Memory B cell (primary cell): ENCODE measurements at regions not wholly inside any gene's neighbourhood (a gene's known extent, or its start where the extent isn't known, plus 50 kb on each side); places are given as distances from the start of the nearest gene placed in this dataset.
"Not testable (repeated sequence)": the region's sequence is repeated elsewhere in the genome, so short reads cannot be mapped to it uniquely, and the experiment has no call there.

Experiments used
- ATAC-seq: fragments of 150-1000 bp; cut with Tn5 transposase; 2 replicates; pipeline ENCODE4 v1.10.0; 2021; ENCODE audit warnings: low read depth, mild to moderate bottlenecking, moderate library complexity
- DNase-seq, 2 donors: peaks; one replicate each; pipeline ENCODE4 v3.0.0; 2022; ENCODE audit warnings: low spot score in 2 of 2
- H3K27ac Mint-ChIP-seq: one replicate; pipeline ENCODE4 v1.8.0; 2022; ENCODE audit warnings: mild to moderate bottlenecking, moderate library complexity, mixed read lengths
- H3K27me3 Mint-ChIP-seq: one replicate; pipeline ENCODE4 v1.8.0; 2022; ENCODE audit warnings: mixed read lengths
- H3K36me3 Mint-ChIP-seq: one replicate; pipeline ENCODE4 v1.8.0; 2022; ENCODE audit warnings: mild to moderate bottlenecking, mixed read lengths
- H3K4me1 Mint-ChIP-seq: one replicate; pipeline ENCODE4 v1.8.0; 2022; ENCODE audit warnings: mixed read lengths
- H3K4me3 Mint-ChIP-seq: one replicate; pipeline ENCODE4 v1.8.0; 2022; ENCODE audit warnings: mild to moderate bottlenecking, moderate library complexity, mixed read lengths
- H3K9me3 Mint-ChIP-seq: one replicate; pipeline ENCODE4 v1.8.0; 2022; ENCODE audit warnings: mixed read lengths

DNA sequence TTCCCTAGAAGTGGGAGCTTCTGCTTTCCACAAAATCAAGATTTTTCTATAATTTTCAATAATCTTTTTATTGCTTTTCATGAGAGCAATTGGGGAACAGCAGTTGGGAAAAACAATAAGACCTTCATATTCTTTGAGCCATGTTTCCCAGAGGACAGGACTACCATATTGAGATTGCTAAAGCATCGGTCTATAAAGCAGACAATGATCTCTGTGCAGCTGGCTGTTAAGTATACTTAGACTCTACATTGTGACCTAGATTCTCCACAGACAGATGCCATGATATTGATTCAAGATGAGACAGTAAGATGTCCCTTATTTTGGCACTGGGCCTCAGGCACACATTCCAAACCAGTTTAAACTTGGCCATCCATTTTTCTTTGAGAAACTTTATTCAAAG is 1178.7 kb downstream of the SUCLG1 start:
- H3K27ac Mint-ChIP-seq, result no peak overlapping the region
- no peaks in the 10 kb centered on the region for H3K27me3 Mint-ChIP-seq
- no peaks in the 10 kb centered on the region for H3K36me3 Mint-ChIP-seq
- no peaks in the 10 kb centered on the region for H3K4me1 Mint-ChIP-seq
- ATAC-seq (no peak), DNase-seq (no peak)
- H3K4me3 Mint-ChIP-seq, result no peak overlapping the region
- H3K9me3 Mint-ChIP-seq, result peaks cover 4% of the 10 kb centered on the region

DNA sequence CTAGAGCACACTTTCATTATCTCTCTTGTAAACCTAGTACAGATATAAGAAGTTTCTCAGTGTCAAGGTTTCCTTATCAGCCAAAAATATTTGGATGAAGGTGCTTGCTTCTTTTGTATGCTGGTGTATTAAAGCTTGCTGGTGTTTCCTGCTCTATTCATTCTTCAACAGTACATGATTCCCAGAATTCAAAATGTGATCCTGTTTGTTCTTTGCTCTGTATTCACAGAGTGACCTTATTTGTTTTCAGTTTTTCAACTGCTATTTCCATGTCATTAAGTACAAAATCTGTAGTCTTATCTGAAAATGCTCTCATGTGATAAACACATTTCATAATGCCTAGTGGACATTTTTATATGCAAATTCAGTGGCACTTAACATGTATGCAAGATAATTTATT is 1185.8 kb downstream of the SUCLG1 start:
- H3K9me3 Mint-ChIP-seq, result peaks cover 4% of the 10 kb centered on the region

DNA sequence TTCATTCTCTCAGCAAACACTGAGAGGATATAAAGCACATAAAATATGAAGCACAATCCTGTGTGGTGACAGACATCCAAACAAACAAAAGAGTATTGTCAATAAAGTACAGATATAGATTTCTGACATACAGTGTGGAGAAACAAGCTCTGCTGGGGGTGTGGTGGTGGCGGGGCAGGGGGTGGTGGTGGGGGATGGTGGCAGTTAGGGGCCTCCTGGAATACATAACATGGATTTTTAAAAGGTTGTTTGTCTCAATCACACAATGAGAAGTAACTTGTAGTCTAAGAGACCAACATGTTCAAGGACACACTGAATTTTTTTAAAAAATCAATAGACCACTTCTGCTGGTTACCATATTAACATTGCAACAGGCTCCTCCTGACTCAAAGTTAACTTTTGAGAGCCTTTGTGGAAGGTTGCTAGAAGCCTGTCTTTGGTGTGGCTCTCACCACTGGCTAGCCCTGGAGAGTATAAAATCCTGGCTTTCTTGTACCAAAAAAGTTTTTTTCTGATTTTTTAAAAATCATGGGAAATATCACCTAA is 1197.4 kb downstream of the SUCLG1 start:
- ATAC-seq, result no peak
- no peaks in the 10 kb centered on the region for H3K27me3 Mint-ChIP-seq
- no peaks in the 10 kb centered on the region for H3K4me1 Mint-ChIP-seq
- H3K4me3 Mint-ChIP-seq, result no peak overlapping the region
- H3K9me3 Mint-ChIP-seq, result peaks cover 2% of the 10 kb centered on the region
- no peaks in the 10 kb centered on the region for H3K36me3 Mint-ChIP-seq
- DNase-seq, result no peak
- no peak overlapping the region for H3K27ac Mint-ChIP-seq

More for the DNA sequence above, 1185.8 kb downstream of the SUCLG1 start:
- DNase-seq (no peak), ATAC-seq (no peak)
- no peak overlapping the region for H3K4me3 Mint-ChIP-seq
- H3K27me3 Mint-ChIP-seq, result no peaks in the 10 kb centered on the region
- no peaks in the 10 kb centered on the region for H3K36me3 Mint-ChIP-seq
- H3K4me1 Mint-ChIP-seq, result no peaks in the 10 kb centered on the region
- H3K27ac Mint-ChIP-seq, result no peak overlapping the region

DNA sequence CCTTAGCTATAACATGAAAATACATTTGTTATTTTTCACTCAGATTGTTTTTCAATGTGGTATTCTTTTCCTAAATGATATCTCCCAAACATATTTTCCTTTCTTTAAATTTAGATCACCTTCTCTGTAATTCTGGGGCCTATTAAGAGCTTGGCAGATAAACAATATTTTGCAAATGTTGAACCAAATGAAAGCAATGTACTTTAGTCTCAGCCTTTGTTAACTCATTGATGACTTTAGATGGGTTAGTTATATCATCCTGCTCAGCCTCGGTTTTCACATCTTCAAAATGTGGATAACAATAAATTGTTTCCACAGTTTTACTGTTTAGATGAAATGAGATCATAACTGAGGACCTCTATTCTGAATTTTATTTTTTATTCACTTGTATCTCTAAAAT is 1205.2 kb downstream of the SUCLG1 start:
- H3K27me3 Mint-ChIP-seq, result no peaks in the 10 kb centered on the region
- no peaks in the 10 kb centered on the region for H3K9me3 Mint-ChIP-seq
- ATAC-seq, result no peak

DNA sequence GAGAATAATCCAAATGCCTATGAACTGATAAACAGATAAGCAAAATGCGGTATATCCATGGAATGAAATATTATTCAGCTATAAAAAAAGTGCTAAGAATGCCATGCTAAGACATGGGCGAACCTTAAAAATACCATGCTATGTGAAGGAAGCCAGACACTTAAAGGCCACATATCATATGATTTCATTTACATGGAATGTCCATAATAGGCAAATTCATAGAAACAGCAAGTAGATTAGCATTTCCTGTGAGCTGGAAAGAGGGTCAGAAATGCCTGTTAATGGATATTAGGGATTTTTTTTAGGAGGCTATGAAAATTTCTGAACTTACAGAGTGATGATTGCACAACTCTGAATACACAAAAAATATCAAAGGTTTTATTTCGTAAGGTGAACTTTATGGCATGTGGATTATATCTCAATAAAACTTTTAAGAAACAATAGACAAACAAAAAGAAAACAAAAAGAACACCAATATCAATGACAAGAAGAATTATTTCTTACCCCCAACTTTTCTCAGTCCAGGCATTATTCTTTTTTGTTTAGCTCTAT is 1207.7 kb downstream of the SUCLG1 start:
- no peak for ATAC-seq
- no peak for DNase-seq
- H3K27me3 Mint-ChIP-seq, result no peaks in the 10 kb centered on the region
- H3K36me3 Mint-ChIP-seq, result no peaks in the 10 kb centered on the region
- no peak overlapping the region for H3K4me3 Mint-ChIP-seq
- H3K9me3 Mint-ChIP-seq, result peaks cover 4% of the 10 kb centered on the region
- no peak overlapping the region for H3K27ac Mint-ChIP-seq
- H3K4me1 Mint-ChIP-seq, result no peaks in the 10 kb centered on the region

More for the DNA sequence above, 1205.2 kb downstream of the SUCLG1 start:
- DNase-seq, result no peak
- H3K27ac Mint-ChIP-seq, result no peak overlapping the region
- no peaks in the 10 kb centered on the region for H3K36me3 Mint-ChIP-seq
- no peaks in the 10 kb centered on the region for H3K4me1 Mint-ChIP-seq
- no peak overlapping the region for H3K4me3 Mint-ChIP-seq

DNA sequence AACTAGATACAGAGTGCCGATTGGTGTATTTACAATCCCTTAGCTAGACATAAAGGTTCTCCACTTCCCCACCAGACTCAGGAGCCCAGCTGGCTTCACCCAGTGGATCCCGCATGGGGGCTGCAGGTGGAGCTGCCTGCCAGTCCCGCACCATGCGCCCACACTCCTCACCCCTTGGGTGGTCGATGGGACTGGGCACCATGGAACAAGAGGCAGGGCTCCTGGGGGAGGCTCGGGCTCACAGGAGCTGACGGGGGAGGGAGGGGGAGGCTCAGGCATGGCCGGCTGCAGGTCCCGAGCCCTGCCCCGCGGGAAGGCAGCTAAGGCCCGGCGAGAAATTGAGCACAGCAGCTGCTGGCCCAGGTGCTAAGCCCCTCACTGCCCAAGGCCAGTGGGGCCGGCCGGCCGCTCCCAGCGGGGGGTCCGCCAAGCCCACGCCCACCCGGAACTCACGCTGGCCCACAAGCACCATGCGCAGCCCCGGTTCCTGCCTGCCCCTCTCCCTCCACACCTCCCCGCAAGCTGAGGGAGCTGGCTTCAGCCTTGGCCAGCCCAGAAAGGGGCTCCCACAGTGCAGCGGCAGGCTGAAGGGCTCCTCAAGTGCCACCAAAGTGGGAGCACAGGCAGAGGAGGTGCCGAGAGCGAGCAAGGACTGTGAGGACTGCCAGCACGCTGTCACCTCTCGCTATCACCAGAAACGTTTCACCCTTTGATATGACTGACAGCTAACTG is 1213.1 kb downstream of the SUCLG1 start:
- H3K27ac Mint-ChIP-seq, H3K27me3 Mint-ChIP-seq, H3K4me1 Mint-ChIP-seq, DNase-seq, ATAC-seq, H3K4me3 Mint-ChIP-seq, H3K36me3 Mint-ChIP-seq, H3K9me3 Mint-ChIP-seq: not testable (repeated sequence)

DNA sequence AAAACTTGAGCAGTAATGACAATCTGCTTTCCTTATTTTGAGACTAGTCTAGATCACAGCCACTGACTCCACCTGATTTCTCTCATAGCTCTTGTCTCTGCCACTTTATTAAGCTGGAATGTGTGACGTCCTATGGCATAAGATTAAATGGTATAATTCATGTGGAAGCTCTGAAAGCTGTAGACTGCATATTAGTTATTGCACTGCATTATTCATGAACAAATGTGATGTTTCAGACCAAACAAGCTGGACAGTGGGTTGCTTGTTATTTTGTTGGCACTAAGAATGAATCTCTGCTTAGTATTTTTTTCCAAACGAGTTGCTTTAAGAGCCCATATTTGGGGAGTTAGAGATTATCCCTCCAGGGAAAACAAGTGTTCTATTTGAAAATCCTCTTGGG is 1218.5 kb downstream of the SUCLG1 start:
- Mint-ChIP-seq H3K36me3 (no peaks in the 10 kb centered on the region), H3K27ac (no peak overlapping the region), H3K27me3 (no peaks in the 10 kb centered on the region), H3K9me3 (peaks cover 1% of the 10 kb centered on the region), H3K4me1 (no peaks in the 10 kb centered on the region), H3K4me3 (no peak overlapping the region)
- DNase-seq, result no peak
- no peak for ATAC-seq

DNA sequence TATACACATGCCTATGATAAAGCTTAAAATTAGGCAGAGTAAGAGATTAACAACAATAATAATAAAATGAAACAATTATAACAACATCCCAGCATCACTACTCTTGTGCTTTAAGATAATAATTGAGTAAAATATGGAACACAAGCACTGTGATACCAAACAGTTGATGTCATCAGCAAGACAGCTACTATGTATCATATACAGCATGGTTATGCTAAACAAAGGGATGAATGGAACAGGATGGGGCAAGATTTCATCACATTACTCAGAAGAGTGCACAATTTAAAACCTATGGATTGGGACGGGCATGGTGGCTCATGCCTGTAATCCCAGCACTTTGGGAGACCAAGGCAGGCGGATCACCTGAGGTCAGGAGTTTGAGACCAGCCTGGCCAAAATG is 1221.0 kb downstream of the SUCLG1 start:
- Mint-ChIP-seq H3K27me3 (no peaks in the 10 kb centered on the region), H3K36me3 (no peaks in the 10 kb centered on the region), H3K9me3 (peaks cover 3% of the 10 kb centered on the region), H3K27ac (no peak overlapping the region), H3K4me1 (no peaks in the 10 kb centered on the region), H3K4me3 (no peak overlapping the region)
- ATAC-seq (no peak), DNase-seq (no peak)

DNA sequence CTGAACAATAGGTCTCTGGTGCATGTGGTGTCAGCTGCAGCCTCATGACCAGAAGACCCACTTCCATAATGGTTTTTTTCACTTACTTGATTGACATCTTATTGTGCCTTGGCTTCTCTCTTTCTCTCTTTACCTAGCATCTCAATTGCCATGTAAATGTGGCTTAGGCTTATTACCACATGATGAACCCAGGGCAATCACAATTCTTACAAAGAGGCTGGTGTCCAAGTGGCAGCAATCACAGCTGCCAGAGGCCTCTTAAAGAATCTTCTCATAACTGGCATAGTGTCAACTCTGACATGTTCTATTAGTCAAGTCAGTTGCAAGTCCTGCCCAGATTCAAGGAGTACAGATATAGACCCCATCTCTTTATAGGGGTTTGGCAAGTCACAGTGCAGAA is 1224.8 kb downstream of the SUCLG1 start:
- Mint-ChIP-seq H3K4me3 (no peak overlapping the region), H3K27me3 (no peaks in the 10 kb centered on the region)

DNA sequence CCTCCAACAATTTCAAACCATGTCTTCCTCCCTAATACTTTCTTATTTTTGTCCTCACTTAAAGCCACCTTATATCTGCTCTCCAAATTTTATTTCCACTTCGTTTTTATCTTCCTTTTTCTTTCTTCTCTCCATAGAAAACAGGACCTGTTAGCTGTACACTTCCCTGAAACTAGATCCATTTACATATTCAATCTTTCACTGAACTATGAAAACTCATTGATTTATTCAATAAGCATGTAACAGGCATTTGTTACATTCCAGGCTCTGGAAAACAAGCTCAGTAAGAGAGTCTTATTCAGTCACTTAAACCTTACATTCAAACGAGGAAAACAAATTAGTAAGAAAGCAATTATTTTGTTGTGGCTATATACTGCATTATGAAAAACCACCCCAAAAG is 1225.3 kb downstream of the SUCLG1 start:
- ATAC-seq, result no peak
- no peak overlapping the region for H3K27ac Mint-ChIP-seq
- no peaks in the 10 kb centered on the region for H3K4me1 Mint-ChIP-seq
- H3K27me3 Mint-ChIP-seq, result no peaks in the 10 kb centered on the region
- no peak overlapping the region for H3K4me3 Mint-ChIP-seq
- H3K36me3 Mint-ChIP-seq, result no peaks in the 10 kb centered on the region
- H3K9me3 Mint-ChIP-seq, result peaks cover 3% of the 10 kb centered on the region
- no peak for DNase-seq

More for the DNA sequence above, 1224.8 kb downstream of the SUCLG1 start:
- no peak for ATAC-seq
- H3K4me1 Mint-ChIP-seq, result no peaks in the 10 kb centered on the region
- DNase-seq, result no peak
- H3K9me3 Mint-ChIP-seq, result peaks cover 3% of the 10 kb centered on the region
- no peak overlapping the region for H3K27ac Mint-ChIP-seq
- no peaks in the 10 kb centered on the region for H3K36me3 Mint-ChIP-seq

DNA sequence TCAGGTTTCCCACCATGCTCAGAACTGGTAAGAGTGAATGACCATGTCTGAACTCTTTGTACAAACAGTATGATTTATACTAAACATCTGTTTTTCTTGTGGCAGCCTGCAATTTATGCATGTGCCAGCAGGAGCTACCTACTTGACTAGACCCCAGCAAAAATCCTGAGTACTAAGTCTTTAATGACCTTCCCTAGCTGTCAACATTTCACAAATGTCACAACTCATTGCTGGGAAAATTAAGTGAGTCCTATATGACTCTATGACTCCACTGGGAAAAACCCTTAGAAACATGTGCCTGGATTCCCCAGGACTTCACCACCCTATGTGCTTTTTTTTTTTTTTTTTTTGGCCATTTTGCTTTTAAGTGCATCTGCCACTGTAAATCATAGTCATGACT is 1225.8 kb downstream of the SUCLG1 start:
- no peak for DNase-seq
- H3K4me3 Mint-ChIP-seq, result no peak overlapping the region
- no peaks in the 10 kb centered on the region for H3K4me1 Mint-ChIP-seq
- H3K9me3 Mint-ChIP-seq, result peaks cover 6% of the 10 kb centered on the region
- no peak for ATAC-seq
- no peaks in the 10 kb centered on the region for H3K27me3 Mint-ChIP-seq
- no peak overlapping the region for H3K27ac Mint-ChIP-seq
- H3K36me3 Mint-ChIP-seq, result no peaks in the 10 kb centered on the region

DNA sequence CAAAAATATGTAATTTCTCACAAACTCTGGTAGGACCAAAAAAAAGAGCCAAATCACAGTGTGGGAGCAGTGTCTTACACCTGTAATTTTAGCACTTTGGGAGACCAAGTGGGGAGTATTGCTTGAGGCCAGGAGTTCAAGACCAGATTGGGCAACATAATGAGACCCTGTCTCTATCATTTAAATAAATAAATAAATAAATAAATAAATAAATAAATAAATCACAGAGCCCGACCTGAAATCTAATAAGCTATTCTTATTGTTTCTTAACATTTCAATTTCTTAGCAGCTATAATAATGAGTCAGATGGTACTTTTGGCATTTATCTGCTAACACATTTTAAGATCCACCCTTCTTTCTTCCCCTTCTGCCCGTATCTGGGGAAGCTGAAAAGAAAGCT is 1229.6 kb downstream of the SUCLG1 start:
- ATAC-seq (no peak), DNase-seq (no peak)
- H3K4me3 Mint-ChIP-seq, result no peak overlapping the region
- H3K36me3 Mint-ChIP-seq, result no peaks in the 10 kb centered on the region
- H3K27ac Mint-ChIP-seq, result no peak overlapping the region
- no peaks in the 10 kb centered on the region for H3K27me3 Mint-ChIP-seq
- no peaks in the 10 kb centered on the region for H3K4me1 Mint-ChIP-seq
- peaks cover 12% of the 10 kb centered on the region for H3K9me3 Mint-ChIP-seq

DNA sequence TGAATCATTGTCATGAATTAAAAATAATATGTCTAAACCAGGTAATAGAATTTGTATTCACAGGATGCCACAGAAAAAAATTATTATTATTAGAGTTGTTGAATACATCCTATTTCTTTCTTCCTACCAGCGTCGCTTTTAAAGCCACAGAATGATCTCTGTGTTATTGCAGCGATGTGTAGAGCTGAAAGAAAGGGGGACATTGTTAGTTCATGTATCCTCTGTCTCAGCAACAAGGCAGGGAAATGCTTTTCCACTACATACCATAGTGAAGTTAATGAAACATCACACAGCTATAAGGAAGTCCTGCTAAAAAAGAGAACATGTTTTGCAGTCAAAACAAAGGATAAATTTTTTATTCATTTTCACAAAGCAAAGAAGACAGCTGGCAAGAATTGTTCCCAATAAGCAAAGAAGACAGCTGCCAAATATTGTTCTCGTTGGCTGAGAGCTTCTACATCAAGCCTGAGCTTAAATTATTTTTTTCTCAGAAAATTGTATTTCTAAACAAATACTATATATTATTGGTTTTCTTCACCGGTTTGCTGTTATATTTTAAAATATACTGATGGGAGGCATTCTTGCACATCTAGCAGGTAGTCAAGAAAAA is 1234.4 kb downstream of the SUCLG1 start:
- H3K27me3 Mint-ChIP-seq, result no peaks in the 10 kb centered on the region
- no peak for DNase-seq

DNA sequence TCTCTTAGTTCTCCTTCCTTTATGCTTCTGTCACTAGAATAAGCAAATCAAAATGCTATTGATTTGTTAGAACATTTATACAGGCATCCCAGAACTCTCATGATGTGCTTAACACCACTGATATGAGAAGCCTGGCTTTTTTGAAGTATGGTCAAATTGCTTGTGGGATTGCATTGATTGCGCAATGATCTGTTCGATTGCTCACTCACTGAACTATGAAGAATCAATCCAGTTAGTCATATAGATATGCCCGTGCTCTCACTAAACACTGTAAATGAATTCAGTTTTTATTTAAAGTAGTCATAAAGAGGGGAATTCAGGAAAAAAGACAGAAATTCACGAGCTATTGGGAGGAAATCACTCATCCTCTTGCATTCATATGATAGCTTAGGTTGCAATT is 1237.8 kb downstream of the SUCLG1 start:
- Mint-ChIP-seq H3K4me3 (no peak overlapping the region), H3K4me1 (no peaks in the 10 kb centered on the region), H3K9me3 (peaks cover 4% of the 10 kb centered on the region), H3K36me3 (no peaks in the 10 kb centered on the region), H3K27me3 (no peaks in the 10 kb centered on the region), H3K27ac (no peak overlapping the region)
- ATAC-seq (no peak), DNase-seq (no peak)

More for the DNA sequence above, 1234.4 kb downstream of the SUCLG1 start:
- H3K9me3 Mint-ChIP-seq, result peaks cover 12% of the 10 kb centered on the region
- H3K36me3 Mint-ChIP-seq, result no peaks in the 10 kb centered on the region
- no peaks in the 10 kb centered on the region for H3K4me1 Mint-ChIP-seq
- H3K4me3 Mint-ChIP-seq, result no peak overlapping the region
- no peak for ATAC-seq
- no peak overlapping the region for H3K27ac Mint-ChIP-seq
